Central memory CD4-positive, alpha-beta T cell (primary cell): ENCODE measurements at regions not wholly inside any gene's neighbourhood (a gene's known extent, or its start where the extent isn't known, plus 50 kb on each side); places are given as distances from the start of the nearest gene placed in this dataset.

Experiments used
- DNase-seq: peaks from one replicate; pipeline ENCODE4 v3.0.0; 2022

DNA sequence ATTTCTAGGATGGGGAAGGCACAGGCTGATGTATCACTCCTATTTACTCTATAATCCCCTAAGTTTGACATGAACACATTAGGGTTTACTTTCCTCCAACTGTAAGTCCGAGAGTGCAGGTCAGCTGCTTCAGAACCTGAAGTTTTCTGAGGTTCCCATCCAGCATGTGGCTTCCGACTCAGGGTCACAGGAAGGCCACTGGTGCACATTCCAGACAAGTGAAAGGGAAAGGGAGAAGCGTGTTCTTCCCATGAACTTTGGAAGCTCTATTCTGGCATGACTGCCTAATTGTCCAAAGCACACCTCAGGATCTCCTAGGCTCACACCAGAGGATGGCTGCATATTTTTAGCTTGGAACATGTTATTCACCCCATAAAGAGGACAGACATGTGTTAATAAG lies 602.6 kb downstream of the SEMA5A start:
- no peak for DNase-seq

DNA sequence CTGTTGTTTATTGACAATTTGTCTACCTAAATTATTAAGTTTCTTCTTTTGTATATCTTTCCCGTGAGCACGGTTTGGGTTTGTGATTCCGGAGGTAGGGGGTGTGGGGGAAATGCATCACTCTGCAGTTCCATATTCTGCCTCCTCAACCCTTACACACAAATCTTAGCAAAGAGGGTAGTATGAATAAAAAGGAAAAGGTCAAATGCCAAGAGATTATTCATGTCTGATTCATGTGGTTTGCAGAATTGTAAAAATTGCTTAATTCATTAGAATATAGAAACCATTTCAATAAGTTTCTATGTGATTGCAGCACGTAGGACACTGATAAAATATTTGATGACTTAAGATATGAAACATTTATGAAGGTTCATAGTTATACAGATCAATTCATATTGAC lies 601.9 kb downstream of the SEMA5A start:
- DNase-seq = no peak

DNA sequence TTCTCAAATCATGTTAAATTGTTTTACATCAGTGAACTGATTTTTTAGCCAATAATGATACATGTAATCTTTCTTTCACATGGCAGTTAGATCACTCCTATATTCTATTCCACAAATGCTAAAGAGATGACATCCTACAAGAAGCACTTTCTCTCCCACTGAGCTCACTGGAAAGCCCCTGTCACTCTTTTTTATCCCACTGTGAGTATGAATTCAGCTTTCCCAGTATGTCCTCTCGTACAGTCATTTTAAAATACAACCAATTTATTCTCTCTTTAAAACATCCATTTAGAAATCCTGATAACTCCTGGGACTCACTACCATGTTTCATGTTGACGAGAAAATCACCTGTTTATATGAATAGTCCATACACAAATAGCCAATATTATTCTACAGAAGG lies 599.9 kb downstream of the SEMA5A start:
- DNase-seq = no peak

DNA sequence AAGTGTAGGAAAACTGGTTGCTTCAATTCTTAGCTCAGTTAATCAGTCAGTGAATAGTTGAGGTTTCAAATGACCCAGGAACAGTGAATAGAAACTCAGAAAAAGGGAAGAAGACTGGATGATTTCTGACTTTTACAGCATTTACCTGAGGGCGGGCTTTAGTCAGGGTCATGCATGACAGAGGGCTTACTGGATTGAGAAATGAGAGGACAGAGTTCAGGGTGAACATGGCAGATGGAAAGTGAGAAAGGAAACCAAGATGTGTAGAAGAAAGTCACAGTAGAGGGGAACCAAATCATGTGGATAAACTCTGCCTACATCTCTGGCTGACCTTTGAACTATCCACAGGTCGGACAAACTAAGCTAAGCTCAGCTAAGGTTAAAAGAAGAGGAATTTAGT lies 596.0 kb downstream of the SEMA5A start:
- no peak for DNase-seq

DNA sequence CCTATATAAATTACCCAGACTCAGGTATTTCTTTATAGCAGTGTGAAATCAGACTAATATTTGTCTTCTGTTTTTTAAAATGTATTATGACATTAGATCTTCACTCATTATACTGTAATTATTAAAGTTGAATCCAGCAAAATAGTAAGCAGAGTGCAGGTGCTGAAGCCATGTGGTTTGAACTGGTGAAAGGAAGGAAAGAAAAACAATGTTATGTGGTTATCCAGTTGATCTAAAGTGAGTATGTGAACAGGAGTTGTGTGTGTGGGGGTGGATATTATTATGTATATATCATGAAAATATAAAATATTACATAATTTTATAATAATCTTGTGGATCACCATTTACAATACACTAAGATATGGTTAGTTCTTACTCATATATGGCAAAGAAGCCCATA lies 593.7 kb downstream of the SEMA5A start:
- DNase-seq = no peak

DNA sequence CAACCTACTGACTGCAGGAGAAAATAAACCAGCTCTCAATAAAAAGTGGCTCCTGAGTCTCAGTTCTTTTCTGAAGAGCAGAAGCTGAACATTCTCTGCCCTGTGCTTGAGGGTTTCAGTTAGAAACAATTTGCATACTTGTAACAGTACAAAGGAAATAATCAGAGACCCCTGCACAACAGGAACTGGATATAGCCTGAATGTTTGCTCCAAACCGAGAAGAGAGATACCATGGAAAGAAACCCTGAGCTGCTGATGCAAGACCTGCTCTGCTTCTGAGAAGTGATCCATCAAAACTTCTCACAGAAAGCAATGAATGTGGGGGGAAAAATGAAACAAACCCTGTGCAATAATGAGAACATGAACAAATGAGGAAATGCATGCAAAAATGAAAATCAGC lies 592.9 kb downstream of the SEMA5A start:
- no peak for DNase-seq

DNA sequence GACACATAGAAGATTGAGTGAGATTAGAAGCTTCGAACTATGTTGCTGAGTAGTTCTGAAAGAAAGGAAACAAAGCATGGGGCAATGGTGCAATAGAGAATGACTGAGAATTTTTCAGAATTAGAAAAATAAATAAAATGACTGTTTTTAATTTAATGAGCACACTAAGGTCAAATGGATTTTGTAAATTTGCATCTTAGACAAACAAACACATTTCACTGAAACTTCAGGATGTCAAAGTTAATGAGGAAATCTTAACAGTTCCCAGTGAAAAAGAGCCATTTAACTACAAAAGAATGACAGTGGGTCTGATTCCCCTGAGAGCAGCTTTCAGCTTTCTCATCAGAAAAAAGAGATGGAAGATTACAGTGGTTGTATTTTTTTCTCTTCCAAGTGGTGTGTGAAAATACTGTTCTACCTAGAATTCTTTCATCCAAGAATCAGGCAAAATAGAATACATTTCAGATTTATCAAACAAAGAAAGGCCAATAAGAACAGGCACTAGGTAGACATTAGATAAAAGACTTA lies 591.9 kb downstream of the SEMA5A start:
- DNase-seq = no peak

DNA sequence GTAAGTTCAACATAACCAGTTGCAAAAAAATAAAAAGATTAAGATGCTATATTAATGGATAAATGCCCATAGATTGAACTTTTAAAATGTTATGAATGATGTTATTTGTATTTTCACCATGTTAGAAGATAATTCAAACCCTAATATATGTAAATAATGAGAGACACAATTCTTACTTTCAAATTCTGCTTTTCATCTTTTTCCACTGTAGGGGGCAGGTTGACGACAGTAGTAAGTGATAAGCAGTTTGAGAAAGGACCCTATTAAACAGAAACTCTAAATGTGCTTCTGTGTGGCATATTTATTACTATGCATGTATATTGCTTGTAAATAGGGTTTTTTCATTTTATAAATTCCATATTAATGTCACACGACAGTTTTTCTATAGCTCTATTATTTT lies 591.1 kb downstream of the SEMA5A start:
- DNase-seq = no peak

DNA sequence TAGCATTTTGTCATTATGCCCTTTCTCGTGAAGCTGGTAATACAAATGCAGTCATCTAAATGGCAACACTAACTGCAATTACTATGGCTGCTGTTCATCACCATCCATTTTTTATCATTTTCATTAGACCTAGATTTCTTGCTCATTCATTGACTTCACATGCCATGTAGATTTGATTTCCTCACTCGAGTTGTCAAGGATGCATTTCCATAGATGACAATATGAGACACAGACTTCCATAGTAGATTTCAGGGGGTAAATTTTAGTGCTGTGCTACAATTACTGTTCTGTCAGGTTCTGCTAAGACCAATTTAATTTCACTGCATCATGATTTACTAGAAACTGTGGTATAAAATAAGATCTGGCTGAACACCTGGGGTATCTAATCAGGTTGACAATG lies 589.2 kb downstream of the SEMA5A start:
- DNase-seq = no peak

DNA sequence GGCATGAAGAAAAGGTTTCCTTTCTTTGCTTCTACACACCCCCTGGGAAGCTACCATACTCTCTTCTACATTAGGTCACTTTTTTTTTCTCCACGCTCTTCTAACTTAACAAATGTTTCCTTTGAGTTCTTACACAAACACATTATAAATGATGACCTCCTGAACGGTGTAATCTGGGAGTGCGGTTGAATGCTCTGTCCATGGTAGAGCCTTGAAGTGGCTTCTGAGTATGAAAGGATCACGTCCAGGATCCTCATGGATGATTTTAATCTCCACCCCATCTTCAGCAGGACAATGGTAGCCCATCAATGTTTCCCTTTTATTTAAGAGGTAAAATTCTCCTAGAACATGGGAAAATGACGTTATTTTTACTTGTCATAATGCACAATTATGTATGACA lies 587.3 kb downstream of the SEMA5A start:
- no peak for DNase-seq

DNA sequence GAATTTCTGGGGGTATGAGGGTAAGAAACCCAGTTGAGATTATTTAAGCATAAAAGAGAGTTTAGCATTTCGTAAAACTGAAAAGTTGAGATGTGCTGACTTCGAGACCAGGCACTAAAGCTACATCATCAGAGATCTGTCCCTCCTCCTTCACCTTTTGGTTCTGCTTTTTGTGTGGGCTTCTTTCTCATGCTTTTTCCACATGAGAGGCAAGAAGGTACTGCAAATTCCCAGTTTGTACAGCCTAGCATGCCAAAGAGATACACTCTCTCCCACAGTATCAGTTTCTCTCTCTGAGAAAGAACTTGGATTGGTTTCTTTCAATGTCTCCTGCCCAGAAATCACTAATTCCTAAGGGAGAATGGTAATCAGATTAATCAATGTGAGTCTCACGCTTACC lies 584.7 kb downstream of the SEMA5A start:
- no peak for DNase-seq

DNA sequence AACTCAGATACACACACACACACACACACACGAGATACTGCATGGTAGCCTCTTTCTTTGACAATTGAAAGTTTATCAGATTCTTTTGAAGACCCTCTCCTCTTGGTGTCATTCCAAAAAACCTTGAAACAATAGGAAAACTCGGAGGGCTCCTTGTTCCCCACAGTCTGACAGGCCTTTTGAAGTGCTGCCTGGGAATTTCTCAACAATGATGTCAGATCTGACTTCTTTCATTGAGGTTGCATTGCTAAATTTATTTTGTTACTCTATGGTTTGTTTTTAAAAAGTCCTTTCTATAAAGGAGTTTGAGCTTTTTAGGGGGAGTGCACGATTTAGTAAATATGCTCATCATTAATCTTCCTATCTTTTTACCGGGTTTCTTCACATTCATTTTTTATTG lies 583.9 kb downstream of the SEMA5A start:
- DNase-seq = no peak

DNA sequence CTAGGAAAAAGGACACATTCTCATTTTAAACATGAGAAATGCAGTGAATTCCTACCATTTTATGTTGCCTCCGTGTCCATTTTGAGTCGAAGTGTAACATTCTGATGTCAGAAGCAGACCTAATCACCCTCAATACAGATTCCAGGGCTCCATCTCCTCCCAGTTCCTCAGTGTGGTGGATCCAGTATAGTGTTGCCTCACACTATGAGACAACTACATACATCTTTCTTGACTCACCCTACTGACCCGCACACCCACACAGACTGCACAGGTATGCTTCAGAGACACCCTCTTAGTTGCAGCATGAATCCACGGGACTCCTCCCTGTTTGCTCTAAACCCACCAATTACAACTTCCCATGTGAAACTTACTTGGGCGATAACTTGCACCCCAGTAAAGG lies 564.9 kb downstream of the SEMA5A start:
- DNase-seq = no peak

DNA sequence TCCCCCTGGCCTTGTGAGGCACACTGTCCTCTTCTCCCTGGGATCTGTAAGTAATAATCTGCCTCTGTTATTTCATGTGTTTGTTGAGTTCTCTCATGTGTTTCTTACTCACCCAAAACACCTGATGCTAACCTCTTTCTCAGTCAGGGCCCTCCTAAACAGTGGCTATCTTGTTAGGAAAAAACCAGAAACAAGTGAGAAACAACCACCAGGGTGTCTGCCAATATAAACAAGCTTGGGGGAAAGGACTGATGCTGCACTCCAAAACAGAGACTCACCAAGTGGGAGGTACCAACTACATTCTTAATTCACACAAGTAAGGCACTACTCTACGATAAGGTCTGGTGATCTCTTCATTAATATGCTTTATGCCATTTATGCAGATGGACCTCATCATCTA lies 564.4 kb downstream of the SEMA5A start:
- no peak for DNase-seq

DNA sequence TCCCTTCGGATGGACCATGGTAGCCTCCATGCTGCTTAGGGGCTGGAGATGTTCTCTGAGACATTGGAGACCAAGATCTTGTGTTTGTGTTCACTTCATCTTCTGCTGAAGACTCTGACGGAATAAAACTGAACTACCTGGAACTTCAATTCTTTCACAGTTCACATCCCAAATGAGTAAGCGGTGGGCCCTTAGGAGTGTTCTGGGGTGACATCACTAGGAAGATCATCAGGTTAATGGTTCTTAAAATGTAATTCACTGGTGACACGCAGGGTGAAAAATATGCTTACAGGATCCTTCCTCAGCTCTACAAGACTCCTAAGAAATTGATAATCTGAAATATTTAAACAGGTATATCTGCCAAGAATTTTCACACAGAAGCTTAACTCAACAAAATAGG lies 561.5 kb downstream of the SEMA5A start:
- no peak for DNase-seq
